Mucosa of rectum (tissue), 2 donors: ENCODE measurements at regions not wholly inside any gene's neighbourhood (a gene's known extent, or its start where the extent isn't known, plus 50 kb on each side); places are given as distances from the start of the nearest gene placed in this dataset.

ENCODE experiments used
- H3K27ac ChIP-seq, 2 donors: one replicate each; pipeline ENCODE4 v1.7.0; 2013; ENCODE audit warnings: inconsistent platforms in 2 of 2, low read depth in 2 of 2, low read length in 2 of 2
- H3K27me3 ChIP-seq, 2 donors: one replicate each; pipeline ENCODE4 v1.7.0; 2013; ENCODE audit warnings: low read length in 2 of 2; ENCODE audit not compliant: control insufficient read depth in 2 of 2, insufficient read depth in 2 of 2
- H3K36me3 ChIP-seq, 2 donors: one replicate each; pipeline ENCODE4 v1.7.0; 2013; ENCODE audit warnings: low read length in 2 of 2; ENCODE audit not compliant: control insufficient read depth in 2 of 2, insufficient read depth in 2 of 2
- H3K4me1 ChIP-seq, 2 donors: one replicate each; pipeline ENCODE4 v1.7.0; 2013; ENCODE audit warnings: low read length in 2 of 2, mild to moderate bottlenecking in 1 of 2; ENCODE audit not compliant: control insufficient read depth in 2 of 2, insufficient read depth in 2 of 2
- H3K4me3 ChIP-seq, 2 donors: one replicate each; pipeline ENCODE4 v1.7.0; 2013; ENCODE audit warnings: low read length in 2 of 2
- H3K9ac ChIP-seq, 2 donors: one replicate each; pipeline ENCODE4 v1.7.0; 2013; ENCODE audit warnings: low read length in 2 of 2, low read depth in 1 of 2, mild to moderate bottlenecking in 1 of 2
- H3K9me3 ChIP-seq, 2 donors: one replicate each; pipeline ENCODE4 v1.7.0; 2013; ENCODE audit warnings: low read length in 2 of 2; ENCODE audit not compliant: control insufficient read depth in 2 of 2
- donor health status: healthy.
- donor health status: Normal muscosa, but diverticular disease.

DNA sequence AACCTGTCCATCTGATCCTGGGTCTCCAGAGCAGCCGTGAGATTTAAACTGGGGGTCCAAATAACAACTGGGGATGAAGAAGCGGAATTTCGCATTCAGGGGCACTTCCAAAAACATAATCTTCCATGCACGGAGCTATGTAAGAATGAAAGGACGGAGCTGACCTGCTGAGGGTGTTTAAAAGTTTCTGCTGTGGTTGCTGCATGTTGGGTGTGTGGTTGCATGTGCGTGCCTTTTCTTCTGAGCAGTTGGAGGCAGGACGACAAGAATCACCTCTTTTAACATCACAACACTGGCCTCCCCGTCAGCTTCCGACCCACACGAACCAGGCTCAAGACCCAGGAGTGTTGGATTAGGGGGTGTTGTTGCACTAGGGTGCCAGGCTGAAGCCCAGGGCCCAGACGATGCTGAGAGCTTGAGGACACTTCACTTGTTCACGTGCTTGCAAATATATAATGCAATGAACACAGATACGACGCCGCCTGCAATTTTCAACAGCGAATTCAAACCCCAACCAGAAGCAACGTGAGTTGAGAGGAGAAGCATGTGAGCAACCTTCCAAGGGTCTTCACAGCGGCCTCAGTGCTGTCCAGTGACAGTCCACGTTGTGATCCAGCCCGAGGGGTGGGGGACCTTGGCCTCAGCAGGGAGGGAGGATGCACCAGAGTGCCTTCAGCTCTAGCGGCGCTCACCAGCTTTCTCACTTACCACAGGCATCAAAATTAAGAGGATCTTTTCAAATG lies 76.0 kb upstream of the SALL3 start:
- H3K4me3 ChIP-seq: no peak overlapping the region

DNA sequence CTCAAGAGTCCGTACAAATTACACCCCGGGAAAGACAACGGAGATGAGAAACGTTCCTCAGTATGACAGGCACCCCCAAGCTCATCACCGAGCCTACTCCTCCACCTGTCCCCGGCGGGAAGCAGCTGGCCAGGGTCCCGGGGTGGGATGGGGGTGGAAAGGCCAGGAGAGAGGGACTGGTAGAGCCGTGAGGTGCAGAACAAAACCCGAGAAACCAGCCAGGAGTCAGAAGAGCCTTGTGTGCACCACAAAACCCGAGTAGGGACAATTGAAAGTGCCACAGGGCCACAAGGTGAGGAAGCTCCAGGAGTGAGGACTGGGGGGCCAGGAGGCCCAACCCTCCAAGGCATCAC lies 75.5 kb upstream of the SALL3 start:
- no peaks in the 10 kb centered on the region for H3K9me3 ChIP-seq
- no peak overlapping the region for H3K27ac ChIP-seq
- no peak overlapping the region for H3K4me3 ChIP-seq
- H3K9ac ChIP-seq: no peak overlapping the region
- H3K36me3 ChIP-seq: no peaks in the 10 kb centered on the region
- H3K4me1 ChIP-seq: no peaks in the 10 kb centered on the region
- H3K27me3 ChIP-seq: no peaks in the 10 kb centered on the region

More for the DNA sequence above, 76.0 kb upstream of the SALL3 start:
- Histone ChIP-seq H3K27ac (no peak overlapping the region), H3K36me3 (no peaks in the 10 kb centered on the region), H3K9me3 (no peaks in the 10 kb centered on the region), H3K4me1 (no peaks in the 10 kb centered on the region), H3K27me3 (no peaks in the 10 kb centered on the region), H3K9ac (no peak overlapping the region)

DNA sequence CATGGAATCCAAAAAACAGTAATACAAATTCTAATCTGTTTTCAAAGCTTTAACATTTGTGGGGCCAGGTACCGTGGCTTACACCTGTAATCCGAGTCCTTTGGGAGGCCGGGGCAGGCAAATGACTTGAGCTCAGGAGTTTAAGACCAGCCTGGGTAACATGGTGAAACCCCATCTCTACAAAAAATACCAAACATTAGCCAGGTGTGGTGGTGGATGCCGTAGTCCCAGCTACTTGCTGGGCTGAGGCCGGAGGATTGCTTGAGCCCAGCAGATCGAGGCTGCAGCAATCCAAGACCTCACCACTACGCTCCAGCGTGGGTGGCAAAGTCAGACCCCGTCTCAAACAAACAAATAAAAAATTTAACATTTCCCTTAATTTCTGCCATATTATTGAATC lies 74.3 kb upstream of the SALL3 start:
- Histone ChIP-seq H3K9me3 (no peaks in the 10 kb centered on the region), H3K4me3 (no peak overlapping the region), H3K4me1 (no peaks in the 10 kb centered on the region), H3K27ac (no peak overlapping the region), H3K36me3 (no peaks in the 10 kb centered on the region), H3K27me3 (no peaks in the 10 kb centered on the region), H3K9ac (no peak overlapping the region)

DNA sequence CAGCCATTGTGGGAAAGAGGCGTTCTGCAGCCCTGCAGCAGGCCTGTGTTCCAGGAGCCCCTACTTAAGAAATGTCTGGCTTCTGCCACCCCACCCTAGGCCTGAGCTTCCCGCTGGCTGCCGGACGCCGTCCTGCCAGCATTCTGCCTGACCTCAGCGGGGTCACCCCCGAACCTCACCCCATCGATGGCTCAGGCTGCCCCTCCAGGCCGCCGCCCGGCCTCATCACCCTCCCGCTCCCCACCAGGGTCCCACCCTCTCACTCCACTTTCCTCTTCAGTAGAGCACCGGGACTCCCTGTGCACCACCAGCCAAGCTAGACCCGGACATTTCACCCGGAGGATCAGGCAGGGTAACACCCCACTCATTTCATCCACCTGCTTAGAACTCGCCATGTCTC lies 73.6 kb upstream of the SALL3 start:
- Histone ChIP-seq H3K9ac (no peak overlapping the region), H3K9me3 (no peaks in the 10 kb centered on the region)

DNA sequence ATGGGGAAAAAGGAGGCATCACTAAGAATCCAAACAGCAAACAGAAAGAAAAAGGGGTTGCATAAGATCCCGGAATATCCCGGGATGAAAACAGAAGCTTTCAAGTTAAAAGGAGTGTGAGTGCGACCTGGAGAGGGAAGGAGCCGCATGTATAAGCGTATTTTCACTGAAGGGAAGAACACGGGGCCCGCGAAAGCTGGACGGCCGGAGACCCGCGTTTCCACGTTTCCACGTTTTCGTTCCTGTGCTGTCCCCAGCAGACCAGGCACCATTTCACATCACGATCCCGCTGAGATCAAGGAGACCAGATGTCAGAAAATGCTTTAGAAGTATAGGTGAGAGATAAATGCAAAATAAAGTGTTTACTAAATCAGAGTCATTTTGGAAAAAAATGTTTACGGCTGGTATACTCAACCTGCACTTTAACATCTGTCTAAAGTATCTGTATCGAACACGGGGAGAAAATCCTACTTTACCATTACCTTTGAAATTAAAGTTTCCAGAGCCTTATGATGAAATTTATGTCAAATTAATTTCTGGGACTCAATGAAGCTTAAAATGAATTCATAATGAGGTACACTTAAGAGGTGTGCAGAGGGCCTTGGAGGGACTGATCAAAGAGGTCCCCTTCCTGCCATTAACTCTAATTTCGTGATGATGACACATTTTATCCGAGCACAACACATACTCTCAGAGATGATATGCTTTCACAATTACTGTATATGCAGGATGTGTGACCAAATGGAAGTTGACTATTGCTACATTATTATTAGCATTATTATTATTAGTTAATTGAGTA lies 71.0 kb upstream of the SALL3 start:
- no peak overlapping the region for H3K27ac ChIP-seq
- no peak overlapping the region for H3K4me3 ChIP-seq
- no peaks in the 10 kb centered on the region for H3K36me3 ChIP-seq
- H3K4me1 ChIP-seq: no peaks in the 10 kb centered on the region
- H3K9ac ChIP-seq: no peak overlapping the region
- no peaks in the 10 kb centered on the region for H3K9me3 ChIP-seq
- no peaks in the 10 kb centered on the region for H3K27me3 ChIP-seq

More for the DNA sequence above, 73.6 kb upstream of the SALL3 start:
- Histone ChIP-seq H3K27me3 (no peaks in the 10 kb centered on the region), H3K4me1 (no peaks in the 10 kb centered on the region), H3K4me3 (no peak overlapping the region), H3K27ac (no peak overlapping the region), H3K36me3 (no peaks in the 10 kb centered on the region)

DNA sequence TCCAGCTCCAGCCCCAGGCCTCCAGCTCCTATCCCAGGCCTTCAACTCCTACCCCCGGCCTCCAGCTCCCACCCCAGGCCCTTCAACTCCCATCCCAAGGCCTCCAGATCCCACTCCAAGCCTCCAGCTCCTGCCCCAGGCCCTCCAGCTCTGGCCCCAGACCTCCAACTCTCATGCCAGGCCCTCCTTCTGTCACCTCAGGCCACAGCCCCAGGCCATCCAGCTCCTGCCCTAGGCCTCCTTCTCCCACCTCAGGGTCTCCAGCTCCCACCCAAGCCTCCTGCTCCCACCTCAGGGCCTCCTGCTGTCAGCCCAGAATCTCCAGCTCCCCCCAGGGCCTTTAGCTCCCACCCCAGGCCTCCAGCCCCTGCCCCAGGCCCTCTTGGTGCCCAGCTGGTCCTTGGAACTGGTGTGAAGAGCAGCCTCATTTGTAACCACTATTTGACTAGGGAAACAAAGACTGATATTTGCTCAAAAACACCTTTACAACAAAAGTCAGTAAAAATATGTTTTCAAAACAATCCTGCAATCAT lies 67.8 kb upstream of the SALL3 start:
- H3K27me3 ChIP-seq: no peaks in the 10 kb centered on the region
- no peak overlapping the region for H3K4me3 ChIP-seq
- no peak overlapping the region for H3K27ac ChIP-seq
- H3K9ac ChIP-seq: no peak overlapping the region
- no peaks in the 10 kb centered on the region for H3K36me3 ChIP-seq
- H3K9me3 ChIP-seq: no peaks in the 10 kb centered on the region
- H3K4me1 ChIP-seq: no peaks in the 10 kb centered on the region

DNA sequence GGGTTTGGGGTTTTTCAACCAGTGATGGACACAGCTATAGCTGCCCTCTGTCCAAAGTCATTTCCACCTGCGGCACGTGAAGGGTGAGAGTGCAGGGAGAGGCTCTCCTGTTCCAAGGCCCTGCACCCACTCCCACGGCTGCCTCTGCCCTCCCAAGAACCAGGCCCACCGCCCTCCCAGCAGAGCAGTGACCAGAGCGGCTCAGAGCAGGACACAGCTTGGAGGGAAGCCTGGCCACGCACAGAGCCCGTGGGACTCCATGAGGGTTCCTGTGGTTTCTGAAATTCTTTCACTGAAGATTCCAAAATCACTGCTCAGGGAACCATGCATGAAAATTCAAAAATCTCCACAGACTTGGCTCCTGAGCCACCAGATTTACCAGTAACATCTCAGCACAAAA lies 67.3 kb upstream of the SALL3 start:
- no peaks in the 10 kb centered on the region for H3K27me3 ChIP-seq
- no peaks in the 10 kb centered on the region for H3K4me1 ChIP-seq
- H3K27ac ChIP-seq: no peak overlapping the region
- no peak overlapping the region for H3K4me3 ChIP-seq
- H3K9me3 ChIP-seq: no peaks in the 10 kb centered on the region
- H3K36me3 ChIP-seq: no peaks in the 10 kb centered on the region
- no peak overlapping the region for H3K9ac ChIP-seq

DNA sequence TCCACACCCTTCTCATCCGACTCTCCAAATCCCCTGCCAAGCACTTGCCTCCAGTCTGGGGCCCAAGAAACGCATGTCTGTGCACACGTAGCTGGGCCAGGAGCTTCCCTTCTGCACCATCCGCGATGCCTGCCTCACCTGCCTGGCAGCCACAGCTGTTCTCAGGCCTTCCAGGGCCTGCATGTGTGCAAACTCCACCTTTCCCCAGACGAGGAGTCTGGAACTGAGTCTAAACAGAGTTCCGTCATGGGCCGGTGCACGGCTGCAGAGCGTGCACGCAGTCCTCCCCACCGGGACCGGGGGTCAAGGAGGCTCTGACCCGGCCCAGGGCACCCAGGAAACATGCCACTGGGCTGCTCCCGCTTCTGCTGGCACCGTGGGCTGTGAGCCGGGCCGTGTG lies 66.8 kb upstream of the SALL3 start:
- no peaks in the 10 kb centered on the region for H3K36me3 ChIP-seq
- no peaks in the 10 kb centered on the region for H3K27me3 ChIP-seq
- H3K4me1 ChIP-seq: no peaks in the 10 kb centered on the region
- no peak overlapping the region for H3K4me3 ChIP-seq
- H3K9ac ChIP-seq: no peak overlapping the region
- no peak overlapping the region for H3K27ac ChIP-seq
- no peaks in the 10 kb centered on the region for H3K9me3 ChIP-seq

DNA sequence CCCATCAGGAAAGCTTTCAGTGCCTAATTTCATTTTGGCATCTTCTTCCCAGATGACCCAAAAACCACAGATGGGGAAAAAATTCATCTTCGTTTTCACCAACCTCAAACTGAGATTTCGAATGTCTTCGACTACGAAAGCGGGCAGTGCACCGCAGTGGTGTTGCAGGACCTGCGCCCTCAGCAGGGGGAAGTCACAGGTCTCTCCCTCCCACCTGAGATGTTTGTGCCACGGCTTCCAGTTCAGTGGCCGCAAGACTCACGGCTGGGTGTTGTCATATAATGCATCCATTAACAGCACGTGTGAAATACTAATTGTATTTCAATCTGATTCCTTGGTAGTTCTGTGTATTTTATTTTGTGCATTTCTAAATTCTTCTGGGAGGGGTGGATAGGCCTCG lies 66.2 kb upstream of the SALL3 start:
- no peak overlapping the region for H3K27ac ChIP-seq
- H3K9ac ChIP-seq: no peak overlapping the region

DNA sequence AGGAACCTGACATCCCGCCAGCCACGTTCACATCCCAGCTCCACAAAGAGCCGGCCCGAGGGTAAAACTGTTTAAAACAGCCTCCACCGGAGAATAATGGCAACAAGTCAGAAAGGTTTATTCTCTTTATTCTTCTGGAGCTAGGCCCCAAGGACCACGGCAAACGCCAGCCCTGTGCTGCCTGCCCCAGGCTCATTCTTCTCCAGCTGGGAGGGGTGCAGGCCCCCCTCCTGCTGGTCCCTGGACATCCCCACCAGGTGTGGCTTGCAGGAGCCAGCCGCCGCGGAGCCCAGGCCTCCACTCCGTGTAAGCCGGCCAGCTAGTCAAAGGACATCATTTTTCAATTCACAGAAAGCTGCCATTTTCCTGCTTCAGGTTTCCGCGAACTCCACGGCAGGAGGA lies 65.8 kb upstream of the SALL3 start:
- Histone ChIP-seq H3K9ac (no peak overlapping the region), H3K4me1 (no peaks in the 10 kb centered on the region), H3K9me3 (no peaks in the 10 kb centered on the region), H3K4me3 (no peak overlapping the region), H3K27ac (no peak overlapping the region), H3K36me3 (no peaks in the 10 kb centered on the region), H3K27me3 (no peaks in the 10 kb centered on the region)

More for the DNA sequence above, 66.2 kb upstream of the SALL3 start:
- no peaks in the 10 kb centered on the region for H3K9me3 ChIP-seq
- H3K27me3 ChIP-seq: no peaks in the 10 kb centered on the region
- no peaks in the 10 kb centered on the region for H3K36me3 ChIP-seq
- no peak overlapping the region for H3K4me3 ChIP-seq
- H3K4me1 ChIP-seq: no peaks in the 10 kb centered on the region
